DND-41 (cell line): ENCODE measurements at regions not wholly inside any gene's neighbourhood (a gene's known extent, or its start where the extent isn't known, plus 50 kb on each side); places are given as distances from the start of the nearest gene placed in this dataset.

Experiments
- ATAC-seq: fragments of 200-7000 bp; cut with Tn5 transposase; 3 replicates; pipeline ENCODE4 v1.9.1; 2021; ENCODE audit warnings: low read depth; ENCODE audit not compliant: insufficient read depth
- DNase-seq: peaks from one replicate; pipeline ENCODE4 v3.0.0-alpha.2; 2020
- H2AFZ ChIP-seq: 2 replicates; pipeline ENCODE4 v1.6.0; 2012; ENCODE audit warnings: low read depth, low read length
- H3K27ac ChIP-seq: 2 replicates; pipeline ENCODE4 v1.5.1; 2012; ENCODE audit warnings: low read length, inconsistent platforms
- H3K27me3 ChIP-seq: fragments of 200-600 bp; sonication (generic); 2 replicates; pipeline ENCODE4 v1.6.0; 2012; ENCODE audit warnings: low read length, mild to moderate bottlenecking, inconsistent platforms; ENCODE audit not compliant: insufficient read depth, poor library complexity
- H3K36me3 ChIP-seq: 2 replicates; pipeline ENCODE4 v1.5.1; 2012; ENCODE audit warnings: low read length, inconsistent platforms; ENCODE audit not compliant: insufficient read depth
- H3K4me1 ChIP-seq: 2 replicates; pipeline ENCODE4 v1.5.1; 2012; ENCODE audit warnings: mild to moderate bottlenecking, low read length; ENCODE audit not compliant: insufficient read depth
- H3K4me2 ChIP-seq: 2 replicates; pipeline ENCODE4 v1.6.0; 2012; ENCODE audit warnings: mild to moderate bottlenecking, moderate library complexity, low read length, inconsistent platforms; ENCODE audit not compliant: insufficient read depth
- H3K4me3 ChIP-seq, 2 experiments: fragments of 200-600 bp in 1 of 2; shearing (Covaris generic) in 1 of 2; 2 replicates each; pipeline ENCODE4 v1.5.1; 2012 to 2016; ENCODE audit warnings: inconsistent platforms in 2 of 2, low read length in 2 of 2, mild to moderate bottlenecking in 2 of 2, low read depth in 1 of 2, moderate library complexity in 1 of 2
- H3K79me2 ChIP-seq: 2 replicates; pipeline ENCODE4 v1.6.0; 2012; ENCODE audit warnings: low read length, inconsistent platforms; ENCODE audit not compliant: insufficient read depth
- H3K9ac ChIP-seq: 2 replicates; pipeline ENCODE4 v1.6.0; 2012; ENCODE audit warnings: low read depth, mild to moderate bottlenecking, inconsistent platforms, low read length, moderate library complexity
- H3K9me3 ChIP-seq: 2 replicates; pipeline ENCODE4 v1.5.1; 2012; ENCODE audit warnings: low read length, moderate library complexity, mild to moderate bottlenecking, inconsistent platforms; ENCODE audit not compliant: insufficient read depth, severe bottlenecking
- H4K20me1 ChIP-seq: 2 replicates; pipeline ENCODE4 v1.6.0; 2012; ENCODE audit warnings: low read length; ENCODE audit not compliant: insufficient read depth
- CTCF ChIP-seq: IDR thresholded peaks from 2 replicates; pipeline ENCODE4 v1.5.1; 2012; ENCODE audit warnings: borderline replicate concordance, low read length, moderate library complexity, mild to moderate bottlenecking; ENCODE audit not compliant: poor library complexity, severe bottlenecking; ENCODE audit errors: extremely low read depth
- EZH2 ChIP-seq: IDR thresholded peaks from 3 replicates; pipeline ENCODE4 v1.6.1; 2012; ENCODE audit warnings: borderline replicate concordance, low read depth, mild to moderate bottlenecking, moderate library complexity, low read length, inconsistent platforms; ENCODE audit not compliant: severe bottlenecking

GRCh38 chrX:13927175-13927574, 102.5 kb downstream of the GEMIN8 start:
- no peaks in the 10 kb centered on the region for H4K20me1 ChIP-seq
- no peak for TF ChIP-seq CTCF
- no peak for TF ChIP-seq EZH2
- no peaks in the 10 kb centered on the region for H3K79me2 ChIP-seq
- H3K9me3 ChIP-seq = no peaks in the 10 kb centered on the region
- H3K27me3 ChIP-seq = no peaks in the 10 kb centered on the region
- H2AFZ ChIP-seq = no peak overlapping the region
- no peak for DNase-seq
- no peak overlapping the region for H3K9ac ChIP-seq
- H3K4me3 ChIP-seq = no peak overlapping the region
- H3K27ac ChIP-seq = no peak overlapping the region
- H3K36me3 ChIP-seq = no peaks in the 10 kb centered on the region
- H3K4me1 ChIP-seq = no peaks in the 10 kb centered on the region
- no peak overlapping the region for H3K4me2 ChIP-seq
- ATAC-seq = no peak

- Histone ChIP-seq H3K4me2 (no peak overlapping the region), H2AFZ (no peak overlapping the region), H4K20me1 (no peaks in the 10 kb centered on the region), H3K4me3 (no peak overlapping the region), H3K27me3 (no peaks in the 10 kb centered on the region), H3K79me2 (no peaks in the 10 kb centered on the region), H3K9me3 (no peaks in the 10 kb centered on the region), H3K27ac (no peak overlapping the region), H3K9ac (no peak overlapping the region), H3K4me1 (no peaks in the 10 kb centered on the region), H3K36me3 (no peaks in the 10 kb centered on the region)
- DNase-seq (no peak), ATAC-seq (no peak)
- no peak for TF ChIP-seq CTCF
- TF ChIP-seq EZH2 = no peak
Observed at GRCh38 chrX:13923845-13924244, 105.8 kb downstream of the GEMIN8 start.

DNA sequence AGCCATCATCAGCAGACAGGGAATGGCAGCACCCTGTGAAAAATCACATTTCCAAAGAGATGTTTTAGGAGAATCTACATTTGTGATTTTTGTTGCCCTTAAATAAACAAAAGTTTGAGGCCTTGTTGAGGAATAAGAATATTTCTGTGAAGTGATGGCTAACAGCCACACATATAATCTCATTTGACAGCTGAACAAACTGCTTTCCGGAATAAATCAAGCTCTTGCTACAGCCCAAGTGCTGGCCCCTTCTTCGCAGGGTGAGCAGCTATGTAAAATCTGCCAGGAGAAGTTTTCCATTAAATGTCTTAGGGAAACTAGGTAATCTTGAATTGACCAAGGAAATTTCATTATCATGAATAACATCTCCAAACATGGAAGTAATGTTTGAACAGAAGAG, 106.4 kb upstream of the GPM6B start:
- H2AFZ ChIP-seq = no peak overlapping the region
- DNase-seq = no peak
- H4K20me1 ChIP-seq = no peaks in the 10 kb centered on the region
- H3K9me3 ChIP-seq = no peaks in the 10 kb centered on the region
- TF ChIP-seq CTCF (no peak), EZH2 (no peak)
- no peak overlapping the region for H3K4me3 ChIP-seq
- no peak for ATAC-seq
- H3K36me3 ChIP-seq = no peaks in the 10 kb centered on the region
- H3K4me2 ChIP-seq = no peak overlapping the region
- H3K9ac ChIP-seq = no peak overlapping the region
- no peaks in the 10 kb centered on the region for H3K27me3 ChIP-seq
- no peak overlapping the region for H3K27ac ChIP-seq
- no peaks in the 10 kb centered on the region for H3K4me1 ChIP-seq
- H3K79me2 ChIP-seq = no peaks in the 10 kb centered on the region

GRCh38 chrX:13917507-13917906, 100.6 kb upstream of the GPM6B start:
- no peak for ATAC-seq
- H3K4me1 ChIP-seq = no peaks in the 10 kb centered on the region

More at GRCh38 chrX:13917507-13917906, 100.6 kb upstream of the GPM6B start:
- no peak overlapping the region for H3K4me2 ChIP-seq
- H3K9ac ChIP-seq = no peak overlapping the region
- H3K79me2 ChIP-seq = no peaks in the 10 kb centered on the region
- TF ChIP-seq CTCF = no peak
- no peak for TF ChIP-seq EZH2
- DNase-seq = no peak
- H4K20me1 ChIP-seq = no peaks in the 10 kb centered on the region
- no peak overlapping the region for H2AFZ ChIP-seq
- no peak overlapping the region for H3K27ac ChIP-seq
- no peaks in the 10 kb centered on the region for H3K27me3 ChIP-seq
- no peaks in the 10 kb centered on the region for H3K36me3 ChIP-seq
- H3K4me3 ChIP-seq = no peak overlapping the region
- H3K9me3 ChIP-seq = no peaks in the 10 kb centered on the region
